ENCODE measurements at regions not wholly inside any gene's neighbourhood (a gene's known extent, or its start where the extent isn't known, plus 50 kb on each side); places are given as distances from the start of the nearest gene placed in this dataset.

DNA sequence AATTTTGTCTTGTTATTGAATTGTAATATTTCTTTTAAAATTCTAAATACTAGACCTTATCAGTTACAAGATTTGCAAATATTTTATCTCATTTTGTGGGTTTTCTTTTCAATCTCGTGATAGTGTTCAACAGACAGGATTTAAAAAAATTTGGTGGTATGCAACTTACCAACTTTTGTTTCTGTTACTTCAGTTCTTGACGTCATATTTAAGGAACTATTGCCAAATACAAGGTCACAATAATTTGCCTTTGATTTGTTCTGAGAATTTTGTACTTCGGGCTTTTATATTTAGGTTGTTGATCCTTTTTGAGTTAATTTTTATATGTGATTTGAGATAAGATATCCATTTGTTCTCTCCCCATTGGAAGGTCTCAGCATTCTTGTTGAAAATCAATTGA lies 876.6 kb downstream of the DCDC2C start:
- DNase-seq (ENCODE audit: low read depth), result no peak
- H3K4me3 ChIP-seq (ENCODE audit: control insufficient read depth, low read depth, low read length), result no peak overlapping the region
- TF ChIP-seq, protein P1, sequence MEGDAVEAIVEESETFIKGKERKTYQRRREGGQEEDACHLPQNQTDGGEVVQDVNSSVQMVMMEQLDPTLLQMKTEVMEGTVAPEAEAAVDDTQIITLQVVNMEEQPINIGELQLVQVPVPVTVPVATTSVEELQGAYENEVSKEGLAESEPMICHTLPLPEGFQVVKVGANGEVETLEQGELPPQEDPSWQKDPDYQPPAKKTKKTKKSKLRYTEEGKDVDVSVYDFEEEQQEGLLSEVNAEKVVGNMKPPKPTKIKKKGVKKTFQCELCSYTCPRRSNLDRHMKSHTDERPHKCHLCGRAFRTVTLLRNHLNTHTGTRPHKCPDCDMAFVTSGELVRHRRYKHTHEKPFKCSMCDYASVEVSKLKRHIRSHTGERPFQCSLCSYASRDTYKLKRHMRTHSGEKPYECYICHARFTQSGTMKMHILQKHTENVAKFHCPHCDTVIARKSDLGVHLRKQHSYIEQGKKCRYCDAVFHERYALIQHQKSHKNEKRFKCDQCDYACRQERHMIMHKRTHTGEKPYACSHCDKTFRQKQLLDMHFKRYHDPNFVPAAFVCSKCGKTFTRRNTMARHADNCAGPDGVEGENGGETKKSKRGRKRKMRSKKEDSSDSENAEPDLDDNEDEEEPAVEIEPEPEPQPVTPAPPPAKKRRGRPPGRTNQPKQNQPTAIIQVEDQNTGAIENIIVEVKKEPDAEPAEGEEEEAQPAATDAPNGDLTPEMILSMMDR (conservative IDR thresholded peaks at IDR 0.05; ENCODE audit: control insufficient read depth, insufficient read depth, low read depth, low read length), result no peak

DNA sequence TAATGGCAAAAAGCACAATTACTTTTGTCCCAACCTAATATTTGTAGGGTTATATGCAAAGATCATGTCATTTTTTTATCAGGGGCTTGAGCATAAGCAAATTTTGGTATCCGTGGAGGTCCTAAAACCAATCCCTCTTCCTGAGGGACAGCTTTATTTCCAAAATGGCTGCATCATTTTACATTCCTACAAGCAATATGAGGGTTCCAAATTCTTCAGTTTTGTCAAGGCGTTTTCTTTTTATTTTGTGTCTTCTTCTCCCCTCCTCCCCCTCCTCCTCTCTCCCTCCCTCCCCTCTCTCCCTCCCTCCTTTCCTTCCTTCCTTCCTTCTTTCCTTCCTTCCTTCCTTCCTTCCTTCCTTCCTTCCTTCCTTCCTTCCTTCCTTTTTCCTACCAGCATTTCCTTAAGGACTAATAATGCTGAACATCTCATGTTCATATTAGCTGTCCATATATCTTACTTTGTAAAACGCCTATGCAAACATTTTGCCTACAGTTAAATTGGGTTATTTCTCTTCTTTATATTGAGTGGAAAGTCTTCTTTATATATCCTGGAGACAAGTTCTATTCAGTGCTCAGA lies 881.8 kb downstream of the DCDC2C start:
- no peak for DNase-seq (ENCODE audit: low read depth)
- no peak overlapping the region for H3K4me3 ChIP-seq (ENCODE audit: control insufficient read depth, low read depth, low read length)
- TF ChIP-seq, protein P1 (conservative IDR thresholded peaks at IDR 0.05; ENCODE audit: control insufficient read depth, insufficient read depth, low read depth, low read length), result no peak

DNA sequence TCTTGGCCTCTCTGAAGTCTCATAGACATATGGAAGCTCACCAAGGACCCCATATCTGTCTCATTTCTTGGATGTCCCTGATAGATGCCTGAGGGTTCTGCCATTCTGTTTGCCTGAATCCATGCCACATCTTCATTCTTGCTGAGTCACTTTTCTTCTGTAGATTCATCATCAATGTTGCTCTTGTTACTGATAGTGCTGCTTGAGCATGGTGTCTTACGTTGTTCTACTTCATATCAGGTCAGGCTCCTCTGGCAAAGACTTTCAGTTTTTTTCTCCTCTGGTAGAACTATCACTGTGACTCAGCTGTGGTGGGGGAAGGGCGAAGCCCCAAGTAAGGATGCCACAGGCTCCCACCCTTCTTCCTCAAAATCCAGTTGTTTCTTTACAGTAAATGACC lies 885.2 kb downstream of the DCDC2C start:
- no peak overlapping the region for H3K4me3 ChIP-seq (ENCODE audit: control insufficient read depth, low read depth, low read length)
- TF ChIP-seq, protein P1 (conservative IDR thresholded peaks at IDR 0.05; ENCODE audit: control insufficient read depth, insufficient read depth, low read depth, low read length), result no peak
- no peak for DNase-seq (ENCODE audit: low read depth)

DNA sequence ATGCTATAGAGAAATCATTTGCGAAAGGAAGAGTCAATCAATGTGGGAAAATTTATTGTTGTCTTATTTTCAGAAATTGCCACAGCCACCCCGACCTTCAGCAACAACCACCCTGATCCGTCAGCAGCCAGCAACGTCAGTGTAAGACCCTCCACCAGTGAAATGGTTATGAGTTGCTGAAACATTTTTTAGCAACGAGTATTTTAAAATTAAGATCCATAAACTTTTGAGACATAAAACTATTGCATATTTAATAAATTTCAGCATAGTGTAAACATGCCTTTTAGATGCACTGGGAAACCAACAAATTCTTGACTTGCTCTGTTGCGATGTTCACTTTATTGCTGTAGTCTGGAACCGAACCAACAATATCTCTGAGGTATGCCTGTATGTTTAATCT lies 887.9 kb downstream of the DCDC2C start:
- TF ChIP-seq, protein P1 (conservative IDR thresholded peaks at IDR 0.05; ENCODE audit: control insufficient read depth, insufficient read depth, low read depth, low read length), result no peak
- DNase-seq (ENCODE audit: low read depth), result no peak
- H3K4me3 ChIP-seq (ENCODE audit: control insufficient read depth, low read depth, low read length), result no peak overlapping the region

DNA sequence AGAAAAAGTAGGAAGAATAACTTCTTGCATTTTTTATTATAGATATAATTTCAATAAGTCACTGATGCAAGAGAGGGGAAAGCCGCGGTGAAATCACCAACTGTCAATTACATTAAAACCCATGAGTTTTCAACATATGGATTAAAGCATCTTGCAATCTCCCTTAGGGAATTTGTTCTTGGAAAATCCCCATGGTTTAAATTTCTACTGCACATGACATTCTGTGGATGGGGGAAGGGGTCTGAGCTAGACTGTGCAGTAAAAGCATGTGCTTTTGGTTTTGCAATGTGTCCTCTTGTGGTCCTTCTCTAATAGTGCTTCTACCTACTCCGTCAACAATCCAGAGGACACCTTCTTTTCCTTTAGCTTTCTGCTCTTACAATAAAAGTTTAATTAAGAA lies 894.0 kb downstream of the DCDC2C start:
- TF ChIP-seq, protein P1 (conservative IDR thresholded peaks at IDR 0.05; ENCODE audit: control insufficient read depth, insufficient read depth, low read depth, low read length), result no peak

DNA sequence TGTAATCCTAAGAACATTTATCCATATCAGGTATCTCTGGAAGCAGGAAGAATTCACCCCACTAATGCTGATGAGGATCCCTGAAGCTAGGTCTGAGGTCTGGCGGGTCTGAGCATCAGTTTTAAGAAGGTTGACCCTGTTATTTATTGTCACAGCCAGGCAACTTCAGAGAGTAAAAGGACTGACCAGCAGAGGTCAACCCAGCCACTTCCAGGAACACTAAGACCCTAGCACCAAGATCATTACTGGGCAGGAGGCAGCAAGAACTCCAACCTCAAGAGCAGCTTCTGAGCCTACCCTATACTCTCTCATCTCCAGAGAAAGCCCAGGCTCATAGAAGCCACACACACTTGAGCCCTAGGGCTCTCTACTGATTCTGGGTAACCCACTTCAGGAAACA lies 901.4 kb downstream of the DCDC2C start:
- TF ChIP-seq, protein P1 (conservative IDR thresholded peaks at IDR 0.05; ENCODE audit: control insufficient read depth, insufficient read depth, low read depth, low read length), result no peak
- DNase-seq (ENCODE audit: low read depth), result no peak
- no peak overlapping the region for H3K4me3 ChIP-seq (ENCODE audit: control insufficient read depth, low read depth, low read length)

More for the DNA sequence above, 894.0 kb downstream of the DCDC2C start:
- no peak for DNase-seq (ENCODE audit: low read depth)
- H3K4me3 ChIP-seq (ENCODE audit: control insufficient read depth, low read depth, low read length), result no peak overlapping the region

DNA sequence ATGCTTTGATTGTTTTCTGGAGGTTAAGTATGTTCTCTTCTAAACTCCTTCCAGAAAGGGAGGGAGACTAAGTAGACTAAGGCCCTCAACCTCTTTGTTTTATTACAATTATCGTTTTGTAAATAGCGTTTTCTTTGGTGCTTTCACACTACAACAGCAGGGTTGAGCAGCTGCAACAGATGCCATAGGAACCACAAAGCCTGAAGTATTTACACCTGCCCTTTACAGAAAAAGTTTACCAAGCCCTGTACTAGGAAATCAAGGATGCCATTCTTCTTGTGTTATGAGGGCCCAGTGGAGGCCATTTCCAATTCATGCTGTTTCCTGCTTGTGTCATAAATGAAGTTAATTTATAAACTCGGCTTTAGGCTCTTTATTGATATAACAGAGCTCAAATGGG lies 914.8 kb downstream of the DCDC2C start:
- no peak for DNase-seq (ENCODE audit: low read depth)
- TF ChIP-seq, protein P1 (conservative IDR thresholded peaks at IDR 0.05; ENCODE audit: control insufficient read depth, insufficient read depth, low read depth, low read length), result no peak

More for the DNA sequence above, 914.8 kb downstream of the DCDC2C start:
- H3K4me3 ChIP-seq (ENCODE audit: control insufficient read depth, low read depth, low read length), result no peak overlapping the region
